Calu3 (cell line): ENCODE measurements at regions not wholly inside any gene's neighbourhood (a gene's known extent, or its start where the extent isn't known, plus 50 kb on each side); places are given as distances from the start of the nearest gene placed in this dataset.

Source experiments
- BruUV-seq: library from RNA; stranded (reverse); fragments of 400-500 nt; replicated peaks from 2 replicates; lab custom pipeline; 2021; lab: Mats Ljungman, UMichigan
- CTCF ChIA-PET: fragments of 300-600 bp; sonication (Branson Sonifier 250); formaldehyde crosslinking; loops from one replicate; lab custom pipeline; 2022; ENCODE audit warnings: antibody characterized with exemption; lab: Charles Lee
- DNase-seq: peaks from one replicate; pipeline ENCODE4 v3.0.0; 2022
- H3K27ac Mint-ChIP-seq: one replicate; pipeline ENCODE4 v1.8.0; 2022; ENCODE audit warnings: mixed read lengths; ENCODE audit not compliant: unreplicated experiment
- H3K27me3 Mint-ChIP-seq: one replicate; pipeline ENCODE4 v1.8.0; 2022; ENCODE audit warnings: mixed read lengths; ENCODE audit not compliant: unreplicated experiment
- H3K36me3 Mint-ChIP-seq: one replicate; pipeline ENCODE4 v1.8.0; 2022; ENCODE audit warnings: mild to moderate bottlenecking, moderate library complexity, mixed read lengths; ENCODE audit not compliant: insufficient read depth, unreplicated experiment
- H3K4me1 Mint-ChIP-seq: one replicate; pipeline ENCODE4 v1.8.0; 2022; ENCODE audit warnings: mild to moderate bottlenecking, low read depth, mixed read lengths; ENCODE audit not compliant: unreplicated experiment
- H3K4me3 Mint-ChIP-seq: one replicate; pipeline ENCODE4 v1.8.0; 2022; ENCODE audit warnings: mild to moderate bottlenecking, low read depth, moderate library complexity, mixed read lengths; ENCODE audit not compliant: unreplicated experiment
- H3K9me3 Mint-ChIP-seq: one replicate; pipeline ENCODE4 v1.8.0; 2022; ENCODE audit warnings: low read depth, mixed read lengths; ENCODE audit not compliant: unreplicated experiment
- CTCF ChIP-seq: fragments of 200-600 bp; IDR thresholded peaks from one replicate; pipeline ENCODE4 v1.8.0; 2022; ENCODE audit warnings: antibody characterized with exemption; ENCODE audit not compliant: unreplicated experiment
- intact Hi-C: fragments of 100-400 bp; cut with micrococcal nuclease; formaldehyde crosslinking; loops from one replicate; pipeline ENCODE4 v1.10.0; 2022; ENCODE audit not compliant: unreplicated experiment

- no peak overlapping the region for H3K27ac Mint-ChIP-seq
- CTCF ChIA-PET: no interaction called here
- H3K4me3 Mint-ChIP-seq: no peak overlapping the region
- no peak for TF ChIP-seq CTCF
- no peaks in the 10 kb centered on the region for H3K36me3 Mint-ChIP-seq
- peaks cover 2% of the 10 kb centered on the region for H3K27me3 Mint-ChIP-seq
- no peak for DNase-seq
- intact Hi-C loops: no loop called here
- BruUV-seq: no TSS peak
- H3K9me3 Mint-ChIP-seq: no peaks in the 10 kb centered on the region
- H3K4me1 Mint-ChIP-seq: no peaks in the 10 kb centered on the region
Observed at GRCh38 chr2:128651000-128651399, 332.3 kb upstream of the HS6ST1 start.

GRCh38 chr2:128654408-128654807, 335.7 kb upstream of the HS6ST1 start:
- Mint-ChIP-seq H3K27ac (no peak overlapping the region), H3K4me3 (no peak overlapping the region), H3K36me3 (no peaks in the 10 kb centered on the region), H3K27me3 (peaks cover 10% of the 10 kb centered on the region), H3K9me3 (no peaks in the 10 kb centered on the region), H3K4me1 (no peaks in the 10 kb centered on the region)
- intact Hi-C loops: no loop called here
- TF ChIP-seq CTCF: no peak
- no TSS peak for BruUV-seq
- CTCF ChIA-PET: no interaction called here
- DNase-seq: no peak

GRCh38 chr2:128660836-128661235, 342.2 kb upstream of the HS6ST1 start:
- intact Hi-C loops: no loop called here
- no peaks in the 10 kb centered on the region for H3K36me3 Mint-ChIP-seq
- BruUV-seq: no TSS peak
- H3K4me3 Mint-ChIP-seq: no peak overlapping the region
- no peak for DNase-seq
- H3K4me1 Mint-ChIP-seq: no peaks in the 10 kb centered on the region
- TF ChIP-seq CTCF: no peak
- CTCF ChIA-PET: no interaction called here
- no peaks in the 10 kb centered on the region for H3K9me3 Mint-ChIP-seq
- H3K27me3 Mint-ChIP-seq: peaks cover 65% of the 10 kb centered on the region
- no peak overlapping the region for H3K27ac Mint-ChIP-seq

GRCh38 chr2:128661311-128661710, 342.6 kb upstream of the HS6ST1 start:
- CTCF ChIA-PET: no interaction called here
- DNase-seq: no peak
- no TSS peak for BruUV-seq
- Mint-ChIP-seq H3K27ac (no peak overlapping the region), H3K27me3 (peaks cover 70% of the 10 kb centered on the region), H3K9me3 (no peaks in the 10 kb centered on the region), H3K36me3 (no peaks in the 10 kb centered on the region), H3K4me3 (no peak overlapping the region), H3K4me1 (no peaks in the 10 kb centered on the region)
- intact Hi-C loops: no loop called here
- no peak for TF ChIP-seq CTCF
